HEK293 (cell line): ENCODE measurements at regions not wholly inside any gene's neighbourhood (a gene's known extent, or its start where the extent isn't known, plus 50 kb on each side); places are given as distances from the start of the nearest gene placed in this dataset.

Experiments
- KLF16 ChIP-seq: fragments of 450-650 bp; formaldehyde crosslinking; IDR thresholded peaks from 2 replicates; pipeline ENCODE4 v1.5.1; 2017; ENCODE audit warnings: missing biosample characterization, missing genetic modification characterization
- RBAK ChIP-seq: fragments of 450-650 bp; formaldehyde crosslinking; IDR thresholded peaks from 2 replicates; pipeline ENCODE4 v1.5.1; 2016; ENCODE audit warnings: missing biosample characterization, missing genetic modification characterization
- SALL2 ChIP-seq: fragments of 450-650 bp; formaldehyde crosslinking; IDR thresholded peaks from 2 replicates; pipeline ENCODE4 v1.5.0; 2017; ENCODE audit warnings: missing biosample characterization, mild to moderate bottlenecking, missing genetic modification characterization, borderline replicate concordance
- SETDB1 ChIP-seq: IDR thresholded peaks from one replicate; pipeline ENCODE4 v1.6.1; 2017; ENCODE audit warnings: mild to moderate bottlenecking, low read length, moderate library complexity, mixed read lengths; ENCODE audit not compliant: insufficient read length
- ZBTB7A ChIP-seq: fragments of 450-650 bp; formaldehyde crosslinking; IDR thresholded peaks from 2 replicates; pipeline ENCODE4 v1.5.1; 2016; ENCODE audit warnings: low read depth, missing biosample characterization, missing genetic modification characterization
- ZNF138 ChIP-seq: fragments of 450-650 bp; formaldehyde crosslinking; IDR thresholded peaks from 2 replicates; pipeline ENCODE4 v1.5.1; 2016; ENCODE audit warnings: missing biosample characterization, missing genetic modification characterization, borderline replicate concordance
- ZNF239 ChIP-seq: fragments of 450-650 bp; formaldehyde crosslinking; IDR thresholded peaks from 2 replicates; pipeline ENCODE4 v1.5.1; 2016; ENCODE audit warnings: missing biosample characterization, missing genetic modification characterization
- ZNF24 ChIP-seq: fragments of 450-650 bp; formaldehyde crosslinking; IDR thresholded peaks from 2 replicates; pipeline ENCODE4 v1.5.1; 2016; ENCODE audit warnings: missing biosample characterization, missing genetic modification characterization
- ZNF639 ChIP-seq: fragments of 450-650 bp; formaldehyde crosslinking; IDR thresholded peaks from 2 replicates; pipeline ENCODE4 v1.5.1; 2016; ENCODE audit warnings: missing biosample characterization, missing genetic modification characterization
- ZNF664 ChIP-seq: fragments of 450-650 bp; formaldehyde crosslinking; IDR thresholded peaks from 2 replicates; pipeline ENCODE4 v1.5.1; 2016; ENCODE audit warnings: missing biosample characterization, missing genetic modification characterization
- TF ChIP-seq, protein P1 (sequence below): fragments of 450-650 bp; formaldehyde crosslinking; IDR thresholded peaks from 2 replicates; pipeline ENCODE4 v1.5.1; 2016; ENCODE audit warnings: missing biosample characterization, missing genetic modification characterization
- TF ChIP-seq, protein P2 (sequence below): fragments of 450-650 bp; formaldehyde crosslinking; IDR thresholded peaks from 2 replicates; pipeline ENCODE4 v1.5.1; 2016; ENCODE audit warnings: missing biosample characterization, missing genetic modification characterization, low read depth
- TF ChIP-seq, protein P3 (sequence below): fragments of 450-650 bp; formaldehyde crosslinking; IDR thresholded peaks from 2 replicates; pipeline ENCODE4 v1.5.1; 2016; ENCODE audit warnings: missing biosample characterization, missing genetic modification characterization
- TF ChIP-seq, protein P4 (sequence below): fragments of 450-650 bp; formaldehyde crosslinking; IDR thresholded peaks from 2 replicates; pipeline ENCODE4 v1.5.1; 2017; ENCODE audit warnings: missing biosample characterization, missing genetic modification characterization

- TF ChIP-seq, protein P1, sequence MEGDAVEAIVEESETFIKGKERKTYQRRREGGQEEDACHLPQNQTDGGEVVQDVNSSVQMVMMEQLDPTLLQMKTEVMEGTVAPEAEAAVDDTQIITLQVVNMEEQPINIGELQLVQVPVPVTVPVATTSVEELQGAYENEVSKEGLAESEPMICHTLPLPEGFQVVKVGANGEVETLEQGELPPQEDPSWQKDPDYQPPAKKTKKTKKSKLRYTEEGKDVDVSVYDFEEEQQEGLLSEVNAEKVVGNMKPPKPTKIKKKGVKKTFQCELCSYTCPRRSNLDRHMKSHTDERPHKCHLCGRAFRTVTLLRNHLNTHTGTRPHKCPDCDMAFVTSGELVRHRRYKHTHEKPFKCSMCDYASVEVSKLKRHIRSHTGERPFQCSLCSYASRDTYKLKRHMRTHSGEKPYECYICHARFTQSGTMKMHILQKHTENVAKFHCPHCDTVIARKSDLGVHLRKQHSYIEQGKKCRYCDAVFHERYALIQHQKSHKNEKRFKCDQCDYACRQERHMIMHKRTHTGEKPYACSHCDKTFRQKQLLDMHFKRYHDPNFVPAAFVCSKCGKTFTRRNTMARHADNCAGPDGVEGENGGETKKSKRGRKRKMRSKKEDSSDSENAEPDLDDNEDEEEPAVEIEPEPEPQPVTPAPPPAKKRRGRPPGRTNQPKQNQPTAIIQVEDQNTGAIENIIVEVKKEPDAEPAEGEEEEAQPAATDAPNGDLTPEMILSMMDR: no peak
- TF ChIP-seq ZNF239 (tag by site-specific recombination) (no peak), ZNF664 (tag by site-specific recombination) (no peak), RBAK (tag by site-specific recombination) (no peak), SETDB1 (no peak), ZBTB7A (tag by site-specific recombination) (no peak), KLF16 (tag by site-specific recombination) (no peak), ZNF138 (tag by site-specific recombination) (no peak), ZNF24 (no peak), ZNF639 (no peak), SALL2 (tag by site-specific recombination) (no peak)
- TF ChIP-seq, protein P2, sequence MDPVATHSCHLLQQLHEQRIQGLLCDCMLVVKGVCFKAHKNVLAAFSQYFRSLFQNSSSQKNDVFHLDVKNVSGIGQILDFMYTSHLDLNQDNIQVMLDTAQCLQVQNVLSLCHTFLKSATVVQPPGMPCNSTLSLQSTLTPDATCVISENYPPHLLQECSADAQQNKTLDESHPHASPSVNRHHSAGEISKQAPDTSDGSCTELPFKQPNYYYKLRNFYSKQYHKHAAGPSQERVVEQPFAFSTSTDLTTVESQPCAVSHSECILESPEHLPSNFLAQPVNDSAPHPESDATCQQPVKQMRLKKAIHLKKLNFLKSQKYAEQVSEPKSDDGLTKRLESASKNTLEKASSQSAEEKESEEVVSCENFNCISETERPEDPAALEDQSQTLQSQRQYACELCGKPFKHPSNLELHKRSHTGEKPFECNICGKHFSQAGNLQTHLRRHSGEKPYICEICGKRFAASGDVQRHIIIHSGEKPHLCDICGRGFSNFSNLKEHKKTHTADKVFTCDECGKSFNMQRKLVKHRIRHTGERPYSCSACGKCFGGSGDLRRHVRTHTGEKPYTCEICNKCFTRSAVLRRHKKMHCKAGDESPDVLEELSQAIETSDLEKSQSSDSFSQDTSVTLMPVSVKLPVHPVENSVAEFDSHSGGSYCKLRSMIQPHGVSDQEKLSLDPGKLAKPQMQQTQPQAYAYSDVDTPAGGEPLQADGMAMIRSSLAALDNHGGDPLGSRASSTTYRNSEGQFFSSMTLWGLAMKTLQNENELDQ (tag by site-specific recombination): no peak
- TF ChIP-seq, protein P3, sequence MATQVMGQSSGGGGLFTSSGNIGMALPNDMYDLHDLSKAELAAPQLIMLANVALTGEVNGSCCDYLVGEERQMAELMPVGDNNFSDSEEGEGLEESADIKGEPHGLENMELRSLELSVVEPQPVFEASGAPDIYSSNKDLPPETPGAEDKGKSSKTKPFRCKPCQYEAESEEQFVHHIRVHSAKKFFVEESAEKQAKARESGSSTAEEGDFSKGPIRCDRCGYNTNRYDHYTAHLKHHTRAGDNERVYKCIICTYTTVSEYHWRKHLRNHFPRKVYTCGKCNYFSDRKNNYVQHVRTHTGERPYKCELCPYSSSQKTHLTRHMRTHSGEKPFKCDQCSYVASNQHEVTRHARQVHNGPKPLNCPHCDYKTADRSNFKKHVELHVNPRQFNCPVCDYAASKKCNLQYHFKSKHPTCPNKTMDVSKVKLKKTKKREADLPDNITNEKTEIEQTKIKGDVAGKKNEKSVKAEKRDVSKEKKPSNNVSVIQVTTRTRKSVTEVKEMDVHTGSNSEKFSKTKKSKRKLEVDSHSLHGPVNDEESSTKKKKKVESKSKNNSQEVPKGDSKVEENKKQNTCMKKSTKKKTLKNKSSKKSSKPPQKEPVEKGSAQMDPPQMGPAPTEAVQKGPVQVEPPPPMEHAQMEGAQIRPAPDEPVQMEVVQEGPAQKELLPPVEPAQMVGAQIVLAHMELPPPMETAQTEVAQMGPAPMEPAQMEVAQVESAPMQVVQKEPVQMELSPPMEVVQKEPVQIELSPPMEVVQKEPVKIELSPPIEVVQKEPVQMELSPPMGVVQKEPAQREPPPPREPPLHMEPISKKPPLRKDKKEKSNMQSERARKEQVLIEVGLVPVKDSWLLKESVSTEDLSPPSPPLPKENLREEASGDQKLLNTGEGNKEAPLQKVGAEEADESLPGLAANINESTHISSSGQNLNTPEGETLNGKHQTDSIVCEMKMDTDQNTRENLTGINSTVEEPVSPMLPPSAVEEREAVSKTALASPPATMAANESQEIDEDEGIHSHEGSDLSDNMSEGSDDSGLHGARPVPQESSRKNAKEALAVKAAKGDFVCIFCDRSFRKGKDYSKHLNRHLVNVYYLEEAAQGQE (tag by site-specific recombination): no peak
- TF ChIP-seq, protein P4, sequence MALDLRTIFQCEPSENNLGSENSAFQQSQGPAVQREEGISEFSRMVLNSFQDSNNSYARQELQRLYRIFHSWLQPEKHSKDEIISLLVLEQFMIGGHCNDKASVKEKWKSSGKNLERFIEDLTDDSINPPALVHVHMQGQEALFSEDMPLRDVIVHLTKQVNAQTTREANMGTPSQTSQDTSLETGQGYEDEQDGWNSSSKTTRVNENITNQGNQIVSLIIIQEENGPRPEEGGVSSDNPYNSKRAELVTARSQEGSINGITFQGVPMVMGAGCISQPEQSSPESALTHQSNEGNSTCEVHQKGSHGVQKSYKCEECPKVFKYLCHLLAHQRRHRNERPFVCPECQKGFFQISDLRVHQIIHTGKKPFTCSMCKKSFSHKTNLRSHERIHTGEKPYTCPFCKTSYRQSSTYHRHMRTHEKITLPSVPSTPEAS (tag by site-specific recombination): no peak
Observed at GRCh38 chr13:64627654-64628053, 2602.5 kb downstream of the PCDH9 start.
